Activated CD4-positive, alpha-beta T cell treated with anti-CD3 and anti-CD28 coated beads for 1 hour (primary cell): ENCODE measurements at regions not wholly inside any gene's neighbourhood (a gene's known extent, or its start where the extent isn't known, plus 50 kb on each side); places are given as distances from the start of the nearest gene placed in this dataset.

Experiments used
- DNase-seq: peaks from one replicate; pipeline ENCODE4 v3.0.0-alpha.2; 2020

DNA sequence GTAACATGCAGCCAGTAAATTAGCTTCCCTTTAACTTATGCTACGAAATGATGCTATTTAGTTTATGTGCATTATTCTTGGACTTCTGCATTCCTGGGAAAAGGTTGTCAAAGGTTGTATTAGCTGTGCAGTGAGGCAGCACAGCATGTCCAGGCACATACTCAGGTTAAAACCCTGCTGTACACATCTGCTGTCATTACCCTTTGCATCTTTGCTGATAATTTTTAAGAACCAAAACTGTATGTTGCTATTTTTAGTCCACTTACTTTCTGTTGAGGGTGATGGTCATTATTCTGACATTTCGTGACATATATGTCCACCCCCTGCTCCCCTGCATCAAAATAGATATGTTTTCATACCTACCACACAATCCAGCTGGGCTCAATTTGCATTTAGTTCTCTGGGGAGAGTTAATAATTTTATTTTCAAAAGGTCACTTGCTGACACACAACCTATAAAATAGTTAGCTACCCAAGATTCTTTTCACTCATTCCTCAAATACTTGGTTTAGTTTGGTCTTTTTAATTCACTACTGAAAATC is 142.5 kb upstream of the SPACA1 start:
- no peak for DNase-seq

DNA sequence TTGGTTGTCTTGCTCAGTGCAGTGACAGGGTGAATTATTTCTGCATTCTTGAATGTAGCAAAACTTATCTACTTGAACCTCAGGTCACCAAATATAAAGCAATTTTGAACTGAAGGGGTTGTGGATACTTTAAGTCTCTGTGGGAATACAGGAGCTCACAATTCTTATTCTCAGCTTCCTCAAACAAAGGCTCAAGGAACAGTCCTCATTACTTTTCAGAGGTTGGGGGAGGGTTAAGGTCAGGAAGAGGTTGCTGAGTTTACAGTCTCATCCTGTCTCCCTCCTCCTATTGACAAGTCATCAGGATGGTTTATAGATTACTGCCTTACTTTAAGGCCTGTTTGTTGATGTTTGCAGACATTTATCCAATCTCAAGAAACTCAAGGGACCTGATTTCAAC is 143.6 kb upstream of the SPACA1 start:
- no peak for DNase-seq

DNA sequence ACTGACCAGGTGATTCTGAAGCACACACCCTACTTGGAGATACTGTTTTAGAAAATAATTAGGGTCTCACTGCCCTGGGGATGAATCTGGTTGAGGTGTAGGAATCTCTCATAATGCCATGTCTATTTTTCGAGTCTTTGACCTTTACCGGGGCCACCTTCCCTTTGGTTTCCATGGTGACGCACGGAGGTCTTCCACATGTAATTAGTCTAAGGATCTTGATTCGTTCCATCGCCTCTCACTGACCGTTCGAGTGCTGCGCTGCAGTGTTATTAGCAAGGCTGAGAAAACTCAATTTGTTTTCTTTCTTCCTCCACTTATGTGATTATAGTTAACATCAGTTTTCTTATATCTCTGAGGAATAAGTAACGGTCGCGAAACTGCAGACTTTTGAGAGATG is 144.3 kb upstream of the SPACA1 start:
- no peak for DNase-seq

- DNase-seq = no peak
These were observed 145.3 kb upstream of the SPACA1 start for GRCh38 chr6:87902383-87902782.

GRCh38 chr6:87901613-87902012 is 146.0 kb upstream of the SPACA1 start:
- DNase-seq = no peak

- DNase-seq = no peak
These were observed 147.4 kb upstream of the SPACA1 start for GRCh38 chr6:87900160-87900698.

- DNase-seq = no peak
These were observed 148.0 kb upstream of the SPACA1 start for GRCh38 chr6:87899499-87900147.

DNA sequence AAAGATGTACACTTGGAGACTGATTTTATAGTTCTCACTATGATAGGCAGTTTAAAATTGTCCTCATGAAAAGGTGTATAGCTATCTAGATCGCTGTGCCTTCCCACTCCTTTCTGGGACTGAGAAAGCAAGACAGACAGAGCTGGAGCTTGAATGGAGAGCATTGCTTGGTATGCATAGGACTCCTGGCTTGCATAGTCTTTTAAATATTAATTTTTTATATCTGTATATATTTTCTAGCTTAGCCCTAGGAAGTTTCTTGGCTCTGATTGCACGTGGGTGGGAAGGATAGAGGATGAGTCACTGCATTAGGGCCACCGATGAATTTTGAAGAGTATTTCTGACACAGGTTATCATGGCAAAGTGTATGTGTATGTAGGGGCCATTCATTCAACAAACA is 150.0 kb upstream of the SPACA1 start:
- DNase-seq = no peak

- no peak for DNase-seq
These were observed 150.6 kb upstream of the SPACA1 start for GRCh38 chr6:87897013-87897412.

DNA sequence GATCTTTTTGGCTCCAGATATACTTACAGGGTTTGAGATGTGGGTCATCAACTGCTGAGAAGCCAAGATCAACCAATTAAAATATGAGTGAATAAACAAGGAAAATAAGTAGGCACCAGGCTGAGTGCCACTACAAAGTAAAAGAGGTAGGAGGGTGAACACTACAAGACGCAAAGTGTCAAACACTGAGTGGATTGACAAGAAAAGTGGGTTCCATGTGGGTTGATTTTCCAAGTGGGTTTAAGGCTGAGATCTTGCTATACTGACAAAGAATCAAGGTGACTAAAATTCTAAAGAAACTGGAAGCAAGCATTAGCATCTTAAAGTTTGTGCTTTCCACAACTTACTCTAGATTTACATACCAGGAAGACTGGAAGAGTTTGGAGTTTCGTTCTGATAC is 160.4 kb upstream of the SPACA1 start:
- no peak for DNase-seq

DNA sequence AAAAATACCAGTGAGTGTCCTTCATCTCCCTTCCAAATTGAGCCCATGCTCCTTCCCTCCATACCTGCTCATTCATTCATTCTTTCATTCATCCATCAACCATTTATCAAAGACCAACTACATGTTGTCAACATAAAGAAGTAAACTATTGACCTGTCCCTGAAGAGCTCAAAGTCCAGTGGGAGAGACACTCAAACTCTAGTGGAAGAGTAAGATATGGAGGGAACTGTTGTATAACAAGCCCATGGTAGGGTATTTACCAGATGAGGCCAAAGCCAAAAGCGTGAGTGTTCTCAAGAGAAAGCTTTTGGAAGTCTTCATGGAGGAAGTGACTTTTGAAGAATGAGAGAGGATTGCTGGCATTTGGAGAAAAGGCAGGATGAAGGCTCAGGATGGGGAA is 163.4 kb upstream of the SPACA1 start:
- no peak for DNase-seq

DNA sequence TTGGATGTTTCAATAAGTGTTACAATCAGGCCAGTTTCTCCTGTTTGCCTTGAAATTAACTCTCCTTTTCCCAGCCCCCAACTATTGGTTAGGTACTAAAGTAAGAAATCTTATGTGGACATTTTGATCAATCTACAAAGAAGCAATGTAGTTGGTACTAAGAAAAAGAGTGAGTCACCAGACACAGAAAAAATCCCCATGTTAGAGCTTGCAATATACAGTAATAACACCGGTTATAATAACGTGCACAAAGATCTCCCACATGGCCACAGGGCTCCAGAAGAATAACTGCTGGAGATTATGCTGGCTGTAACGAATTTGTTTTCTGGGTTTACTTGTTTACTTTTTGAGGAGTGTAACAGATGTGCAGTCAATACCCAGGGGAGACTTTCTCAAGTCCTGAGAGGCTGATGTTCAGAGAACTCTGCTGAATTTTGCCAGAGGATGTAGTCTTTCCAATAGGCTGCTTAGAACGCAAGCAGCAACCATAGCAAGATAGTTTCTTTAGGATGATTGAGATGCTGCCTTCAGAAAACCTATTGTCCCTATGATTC is 166.2 kb upstream of the SPACA1 start:
- no peak for DNase-seq

DNA sequence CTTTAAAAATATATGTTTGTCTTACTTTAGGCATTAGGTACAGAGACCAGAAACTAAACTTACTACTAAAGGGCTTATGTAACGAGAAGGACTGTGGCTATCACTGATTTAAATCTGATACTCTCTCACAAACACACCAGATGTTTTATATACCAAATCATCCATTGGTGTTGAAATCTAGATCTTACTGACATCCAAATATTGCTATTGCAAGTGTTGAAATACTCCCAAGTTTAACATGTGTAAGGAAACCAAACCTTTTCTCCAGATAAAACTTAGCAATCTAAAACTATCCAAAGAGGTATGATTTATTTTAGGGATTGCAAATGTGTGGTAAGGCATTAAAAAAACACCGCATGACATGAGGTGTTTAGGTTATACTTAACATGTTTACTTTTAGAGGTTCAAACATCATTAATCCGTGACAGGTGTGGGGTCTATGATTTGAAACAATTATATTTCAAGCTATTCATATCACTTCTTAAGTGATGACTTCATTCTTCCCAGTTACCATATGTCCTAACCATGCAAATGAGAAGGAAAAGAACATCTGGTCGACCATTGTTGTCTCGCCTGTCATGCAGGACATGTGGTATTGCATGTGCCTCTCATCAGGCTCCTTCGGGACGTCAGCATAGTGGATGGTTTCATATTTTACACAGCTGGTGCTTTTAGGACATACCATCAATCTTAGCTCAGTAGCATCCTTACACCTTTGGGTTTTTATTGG is 168.3 kb upstream of the SPACA1 start:
- DNase-seq = no peak

DNA sequence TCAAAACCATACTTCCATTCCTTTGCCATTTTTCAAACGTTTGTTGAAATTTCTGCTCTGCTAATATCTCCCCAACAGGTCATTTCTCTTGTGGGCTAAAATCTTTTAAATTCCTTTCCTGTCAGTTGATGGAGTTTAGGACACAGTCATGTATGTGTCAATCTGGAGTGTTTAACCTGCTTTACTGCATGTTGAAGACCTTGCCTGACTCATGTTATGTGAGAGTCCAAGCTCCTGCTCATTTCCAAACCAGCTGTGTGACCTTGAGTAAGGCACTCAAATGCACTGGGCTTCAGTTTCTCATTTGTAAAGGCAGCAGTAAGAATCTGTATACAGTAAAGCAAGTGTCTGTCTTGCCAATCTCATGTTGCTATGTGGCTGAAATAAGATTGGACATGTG is 171.9 kb upstream of the SPACA1 start:
- DNase-seq = no peak

GRCh38 chr6:87873556-87873955 is 171.5 kb upstream of the AKIRIN2 start:
- no peak for DNase-seq

- DNase-seq = no peak
These were observed 168.5 kb upstream of the AKIRIN2 start for GRCh38 chr6:87870556-87870955.

GRCh38 chr6:87869064-87869905 is 167.3 kb upstream of the AKIRIN2 start:
- DNase-seq = no peak

- DNase-seq = no peak
These were observed 158.9 kb upstream of the AKIRIN2 start for GRCh38 chr6:87860902-87861301.

DNA sequence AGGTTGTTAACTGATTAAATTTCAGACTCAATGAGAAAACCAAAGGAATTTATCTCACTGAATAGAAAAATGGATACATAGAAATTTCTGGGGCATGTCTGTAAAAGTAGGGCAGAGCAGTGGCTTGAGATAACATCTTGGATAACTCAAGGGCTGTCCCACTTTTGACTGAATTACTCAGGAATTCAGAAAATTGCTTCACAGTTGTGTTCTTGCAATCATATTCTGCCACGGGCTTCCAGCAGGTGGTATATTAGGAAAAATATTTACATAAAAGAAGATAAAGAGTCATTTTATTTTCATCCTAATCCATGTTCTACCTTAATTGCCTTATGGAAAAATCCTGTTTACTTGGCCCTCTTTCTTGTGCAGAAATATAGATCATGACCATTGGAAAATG is 156.4 kb upstream of the AKIRIN2 start:
- no peak for DNase-seq

GRCh38 chr6:87851674-87852299 is 149.8 kb upstream of the AKIRIN2 start:
- DNase-seq = no peak

- no peak for DNase-seq
These were observed 146.6 kb upstream of the AKIRIN2 start for GRCh38 chr6:87848616-87849015.

DNA sequence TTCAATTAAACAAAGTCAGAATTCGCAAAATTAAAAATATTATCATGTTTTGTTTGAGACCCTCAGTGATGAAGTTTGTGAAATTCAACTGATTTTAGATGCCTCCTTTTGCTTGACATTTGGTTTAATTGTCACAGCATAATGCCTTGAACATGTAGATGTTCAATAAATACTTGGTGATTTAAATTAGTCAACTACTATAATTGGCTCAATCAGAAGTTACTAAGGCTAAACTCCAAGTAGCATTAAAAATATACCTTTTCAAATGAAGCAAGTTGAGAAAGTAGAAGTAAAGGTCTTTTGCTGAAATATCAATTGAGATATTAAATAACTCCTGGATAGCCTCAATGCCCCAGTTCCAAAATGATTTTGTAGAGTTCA is 145.8 kb upstream of the AKIRIN2 start:
- no peak for DNase-seq
